Activated naive CD8-positive, alpha-beta T cell (primary cell): ENCODE measurements at regions not wholly inside any gene's neighbourhood (a gene's known extent, or its start where the extent isn't known, plus 50 kb on each side); places are given as distances from the start of the nearest gene placed in this dataset.

Experiments
- H3K27ac Mint-ChIP-seq: one replicate; pipeline ENCODE4 v1.8.0; 2021; ENCODE audit warnings: mixed read lengths
- H3K27me3 Mint-ChIP-seq: one replicate; pipeline ENCODE4 v1.8.0; 2021; ENCODE audit warnings: mixed read lengths
- H3K36me3 Mint-ChIP-seq: one replicate; pipeline ENCODE4 v1.8.0; 2021; ENCODE audit warnings: mixed read lengths
- H3K4me1 Mint-ChIP-seq: one replicate; pipeline ENCODE4 v1.8.0; 2021; ENCODE audit warnings: low read depth, mixed read lengths
- H3K4me3 Mint-ChIP-seq: one replicate; pipeline ENCODE4 v1.8.0; 2021; ENCODE audit warnings: mild to moderate bottlenecking, mixed read lengths
- H3K9me3 Mint-ChIP-seq: one replicate; pipeline ENCODE4 v1.8.0; 2021; ENCODE audit warnings: low read depth, mixed read lengths

- H3K36me3 Mint-ChIP-seq = no peaks in the 10 kb centered on the region
- H3K4me3 Mint-ChIP-seq = no peak overlapping the region
- H3K27ac Mint-ChIP-seq = no peak overlapping the region
- H3K4me1 Mint-ChIP-seq = no peaks in the 10 kb centered on the region
- H3K27me3 Mint-ChIP-seq = no peaks in the 10 kb centered on the region
- H3K9me3 Mint-ChIP-seq = no peaks in the 10 kb centered on the region
Measured at GRCh38 chr12:115259968-115260747, 576.2 kb upstream of the TBX3 start.

GRCh38 chr12:115257791-115258190, 573.8 kb upstream of the TBX3 start:
- H3K27me3 Mint-ChIP-seq = no peaks in the 10 kb centered on the region

GRCh38 chr12:115255962-115256361, 572.0 kb upstream of the TBX3 start:
- peaks cover 5% of the 10 kb centered on the region for H3K9me3 Mint-ChIP-seq
- no peaks in the 10 kb centered on the region for H3K4me1 Mint-ChIP-seq
- no peaks in the 10 kb centered on the region for H3K36me3 Mint-ChIP-seq
- H3K4me3 Mint-ChIP-seq = no peak overlapping the region
- H3K27ac Mint-ChIP-seq = no peak overlapping the region
- no peaks in the 10 kb centered on the region for H3K27me3 Mint-ChIP-seq

More at GRCh38 chr12:115257791-115258190, 573.8 kb upstream of the TBX3 start:
- H3K4me1 Mint-ChIP-seq = no peaks in the 10 kb centered on the region
- H3K4me3 Mint-ChIP-seq = no peak overlapping the region
- H3K27ac Mint-ChIP-seq = no peak overlapping the region
- no peaks in the 10 kb centered on the region for H3K9me3 Mint-ChIP-seq
- no peaks in the 10 kb centered on the region for H3K36me3 Mint-ChIP-seq

GRCh38 chr12:115255257-115255656, 571.3 kb upstream of the TBX3 start:
- H3K9me3 Mint-ChIP-seq = peaks cover 5% of the 10 kb centered on the region
- no peaks in the 10 kb centered on the region for H3K4me1 Mint-ChIP-seq
- no peak overlapping the region for H3K27ac Mint-ChIP-seq
- no peaks in the 10 kb centered on the region for H3K27me3 Mint-ChIP-seq
- no peak overlapping the region for H3K4me3 Mint-ChIP-seq
- H3K36me3 Mint-ChIP-seq = no peaks in the 10 kb centered on the region

GRCh38 chr12:115253049-115253448, 569.1 kb upstream of the TBX3 start:
- H3K27ac Mint-ChIP-seq = no peak overlapping the region
- peaks cover 5% of the 10 kb centered on the region for H3K9me3 Mint-ChIP-seq
- H3K36me3 Mint-ChIP-seq = no peaks in the 10 kb centered on the region
- H3K27me3 Mint-ChIP-seq = no peaks in the 10 kb centered on the region
- no peak overlapping the region for H3K4me3 Mint-ChIP-seq
- H3K4me1 Mint-ChIP-seq = no peaks in the 10 kb centered on the region

- Mint-ChIP-seq H3K36me3 (no peaks in the 10 kb centered on the region), H3K27me3 (no peaks in the 10 kb centered on the region), H3K27ac (no peak overlapping the region), H3K9me3 (peaks cover 5% of the 10 kb centered on the region), H3K4me3 (no peak overlapping the region), H3K4me1 (no peaks in the 10 kb centered on the region)
Measured at GRCh38 chr12:115251727-115252126, 567.8 kb upstream of the TBX3 start.

GRCh38 chr12:115249671-115250278, 565.8 kb upstream of the TBX3 start:
- Mint-ChIP-seq H3K27me3 (no peaks in the 10 kb centered on the region), H3K27ac (no peak overlapping the region), H3K4me3 (no peak overlapping the region), H3K36me3 (no peaks in the 10 kb centered on the region), H3K4me1 (no peaks in the 10 kb centered on the region), H3K9me3 (peaks cover 5% of the 10 kb centered on the region)

GRCh38 chr12:115245020-115245419, 561.0 kb upstream of the TBX3 start:
- Mint-ChIP-seq H3K36me3 (no peaks in the 10 kb centered on the region), H3K27me3 (peaks cover 4% of the 10 kb centered on the region), H3K9me3 (peaks cover under 1% of the 10 kb centered on the region), H3K27ac (no peak overlapping the region), H3K4me1 (no peaks in the 10 kb centered on the region), H3K4me3 (no peak overlapping the region)

GRCh38 chr12:115243933-115244628, 560.1 kb upstream of the TBX3 start:
- H3K4me3 Mint-ChIP-seq = no peak overlapping the region
- H3K36me3 Mint-ChIP-seq = no peaks in the 10 kb centered on the region
- H3K27ac Mint-ChIP-seq = no peak overlapping the region
- H3K9me3 Mint-ChIP-seq = peaks cover 3% of the 10 kb centered on the region
- H3K4me1 Mint-ChIP-seq = no peaks in the 10 kb centered on the region
- peaks cover 4% of the 10 kb centered on the region for H3K27me3 Mint-ChIP-seq

GRCh38 chr12:115240251-115240650, 556.3 kb upstream of the TBX3 start:
- no peaks in the 10 kb centered on the region for H3K4me1 Mint-ChIP-seq
- H3K27me3 Mint-ChIP-seq = peaks cover 4% of the 10 kb centered on the region
- no peak overlapping the region for H3K4me3 Mint-ChIP-seq

GRCh38 chr12:115235880-115236279, 551.9 kb upstream of the TBX3 start:
- no peak overlapping the region for H3K27ac Mint-ChIP-seq
- H3K27me3 Mint-ChIP-seq = peaks cover under 1% of the 10 kb centered on the region
- H3K9me3 Mint-ChIP-seq = peaks cover 3% of the 10 kb centered on the region
- H3K36me3 Mint-ChIP-seq = no peaks in the 10 kb centered on the region
- no peak overlapping the region for H3K4me3 Mint-ChIP-seq
- no peaks in the 10 kb centered on the region for H3K4me1 Mint-ChIP-seq

More at GRCh38 chr12:115240251-115240650, 556.3 kb upstream of the TBX3 start:
- no peak overlapping the region for H3K27ac Mint-ChIP-seq
- H3K9me3 Mint-ChIP-seq = peaks cover 3% of the 10 kb centered on the region
- no peaks in the 10 kb centered on the region for H3K36me3 Mint-ChIP-seq

- H3K4me3 Mint-ChIP-seq = no peak overlapping the region
- no peaks in the 10 kb centered on the region for H3K9me3 Mint-ChIP-seq
- H3K4me1 Mint-ChIP-seq = no peaks in the 10 kb centered on the region
- H3K27ac Mint-ChIP-seq = no peak overlapping the region
- no peaks in the 10 kb centered on the region for H3K36me3 Mint-ChIP-seq
- H3K27me3 Mint-ChIP-seq = peaks cover 2% of the 10 kb centered on the region
Measured at GRCh38 chr12:115233891-115234543, 550.0 kb upstream of the TBX3 start.

- Mint-ChIP-seq H3K9me3 (no peaks in the 10 kb centered on the region), H3K4me3 (no peak overlapping the region), H3K36me3 (no peaks in the 10 kb centered on the region), H3K27me3 (peaks cover 2% of the 10 kb centered on the region), H3K27ac (no peak overlapping the region), H3K4me1 (no peaks in the 10 kb centered on the region)
Measured at GRCh38 chr12:115232455-115233156, 548.6 kb upstream of the TBX3 start.

- H3K4me1 Mint-ChIP-seq = no peaks in the 10 kb centered on the region
- peaks cover 2% of the 10 kb centered on the region for H3K27me3 Mint-ChIP-seq
- H3K27ac Mint-ChIP-seq = no peak overlapping the region
- H3K4me3 Mint-ChIP-seq = no peak overlapping the region
- no peaks in the 10 kb centered on the region for H3K9me3 Mint-ChIP-seq
- H3K36me3 Mint-ChIP-seq = no peaks in the 10 kb centered on the region
Measured at GRCh38 chr12:115230606-115231005, 546.6 kb upstream of the TBX3 start.
